Tibial nerve (tissue), 4 donors: ENCODE measurements at regions not wholly inside any gene's neighbourhood (a gene's known extent, or its start where the extent isn't known, plus 50 kb on each side); places are given as distances from the start of the nearest gene placed in this dataset.

Experiments
- EP300 ChIP-seq, 2 donors: sonication (generic); formaldehyde crosslinking; IDR thresholded peaks; one replicate each; pipeline ENCODE4 v1.6.1; 2017; ENCODE audit warnings: antibody characterized with exemption in 2 of 2, mild to moderate bottlenecking in 1 of 2
- POLR2A ChIP-seq, 2 donors: fragments of 450-650 bp; IDR thresholded peaks; one replicate each; pipeline ENCODE4 v1.6.1; 2017; ENCODE audit warnings: antibody characterized with exemption in 2 of 2, mild to moderate bottlenecking in 2 of 2, moderate library complexity in 2 of 2
- TF ChIP-seq, protein P1 (sequence below), 5 experiments: fragments of 200-600 bp in 3 of 5; fragments of 450-650 bp in 2 of 5; sonication (generic) in 3 of 5; IDR thresholded peaks; one replicate each; pipeline ENCODE4 v1.5.1; 2016 to 2019; ENCODE audit warnings: antibody characterized with exemption in 5 of 5, mild to moderate bottlenecking in 3 of 5, moderate library complexity in 2 of 5

DNA sequence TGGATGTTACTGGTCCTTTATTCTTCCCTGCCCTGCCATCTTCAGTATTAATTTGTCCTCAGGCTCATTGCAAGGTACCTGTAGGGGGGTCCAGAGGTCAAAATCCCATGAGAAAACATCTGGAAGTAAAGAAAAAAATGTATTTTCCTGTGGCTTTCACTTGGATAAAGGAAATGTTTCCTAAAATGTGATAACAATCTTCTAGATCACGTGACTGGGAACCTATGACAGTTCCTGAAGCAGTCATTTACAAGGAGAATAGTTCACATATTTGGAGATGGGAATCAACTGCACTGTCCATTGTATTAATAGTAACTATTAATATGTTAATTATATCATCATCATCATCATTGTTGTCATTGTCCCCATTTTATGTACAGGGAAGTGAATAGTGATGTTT lies 915.1 kb upstream of the EEF2KMT start:
- TF ChIP-seq POLR2A (IDR thresholded peaks at IDR 0.05), result no peak
- TF ChIP-seq, protein P1, sequence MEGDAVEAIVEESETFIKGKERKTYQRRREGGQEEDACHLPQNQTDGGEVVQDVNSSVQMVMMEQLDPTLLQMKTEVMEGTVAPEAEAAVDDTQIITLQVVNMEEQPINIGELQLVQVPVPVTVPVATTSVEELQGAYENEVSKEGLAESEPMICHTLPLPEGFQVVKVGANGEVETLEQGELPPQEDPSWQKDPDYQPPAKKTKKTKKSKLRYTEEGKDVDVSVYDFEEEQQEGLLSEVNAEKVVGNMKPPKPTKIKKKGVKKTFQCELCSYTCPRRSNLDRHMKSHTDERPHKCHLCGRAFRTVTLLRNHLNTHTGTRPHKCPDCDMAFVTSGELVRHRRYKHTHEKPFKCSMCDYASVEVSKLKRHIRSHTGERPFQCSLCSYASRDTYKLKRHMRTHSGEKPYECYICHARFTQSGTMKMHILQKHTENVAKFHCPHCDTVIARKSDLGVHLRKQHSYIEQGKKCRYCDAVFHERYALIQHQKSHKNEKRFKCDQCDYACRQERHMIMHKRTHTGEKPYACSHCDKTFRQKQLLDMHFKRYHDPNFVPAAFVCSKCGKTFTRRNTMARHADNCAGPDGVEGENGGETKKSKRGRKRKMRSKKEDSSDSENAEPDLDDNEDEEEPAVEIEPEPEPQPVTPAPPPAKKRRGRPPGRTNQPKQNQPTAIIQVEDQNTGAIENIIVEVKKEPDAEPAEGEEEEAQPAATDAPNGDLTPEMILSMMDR (IDR thresholded peaks at IDR 0.05), result no peak
- TF ChIP-seq EP300 (IDR thresholded peaks at IDR 0.05), result no peak
